H1 (cell line): ENCODE measurements at regions not wholly inside any gene's neighbourhood (a gene's known extent, or its start where the extent isn't known, plus 50 kb on each side); places are given as distances from the start of the nearest gene placed in this dataset.

Source experiments
- CTCF ChIA-PET: fragments of 300-600 bp; sonication (Branson Sonifier 250); formaldehyde crosslinking; loops from one replicate; lab custom pipeline; 2021; ENCODE audit not compliant: partially characterized antibody; lab: Charles Lee
- POLR2A ChIA-PET: fragments of 300-600 bp; sonication (Branson Sonifier 250); formaldehyde crosslinking; loops from one replicate; lab custom pipeline; 2021; ENCODE audit warnings: inconsistent platforms; ENCODE audit not compliant: partially characterized antibody; lab: Charles Lee
- DNase-seq, 2 experiments: peaks; one replicate each; pipeline versions ENCODE4 v3.0.0 to v3.0.0-alpha.2; 2010 to 2022; ENCODE audit warnings: low spot score in 2 of 2, low read depth in 1 of 2, mixed read lengths in 1 of 2
- FAIRE-seq: peaks from 2 replicates; lab custom pipeline; 2011; peaks lifted over from hg19 to GRCh38; lab: Jason Lieb, UNC
- H2AFZ ChIP-seq: 2 replicates; pipeline ENCODE4 v1.8.1; 2012; ENCODE audit warnings: low read length, inconsistent platforms
- H2AK5ac ChIP-seq: 2 replicates; pipeline ENCODE4 v1.6.1; 2013; ENCODE audit warnings: low read depth, low read length
- H2BK120ac ChIP-seq: replicated peaks from 2 replicates; pipeline ENCODE3; 2013; ENCODE audit warnings: low read depth, low read length, inconsistent platforms
- H2BK12ac ChIP-seq: 2 replicates; pipeline ENCODE4 v1.6.1; 2013; ENCODE audit warnings: low read depth, low read length
- H2BK15ac ChIP-seq: 2 replicates; pipeline ENCODE4 v1.6.1; 2013; ENCODE audit warnings: low read length
- H2BK20ac ChIP-seq: 2 replicates; pipeline ENCODE4 v1.6.1; 2013; ENCODE audit warnings: low read length
- H2BK5ac ChIP-seq: 2 replicates; pipeline ENCODE4 v1.6.1; 2013; ENCODE audit warnings: low read depth, low read length
- H3K14ac ChIP-seq: 2 replicates; pipeline ENCODE4 v1.6.1; 2013; ENCODE audit warnings: inconsistent platforms; ENCODE audit not compliant: insufficient read length
- H3K18ac ChIP-seq: 2 replicates; pipeline ENCODE4 v1.6.1; 2013; ENCODE audit warnings: low read length; ENCODE audit errors: extremely low read depth
- H3K23ac ChIP-seq: 2 replicates; pipeline ENCODE4 v1.6.1; 2013; ENCODE audit warnings: inconsistent platforms; ENCODE audit not compliant: insufficient read length
- H3K23me2 ChIP-seq: 2 replicates; pipeline ENCODE4 v1.6.1; 2013; ENCODE audit warnings: low read depth, low read length
- H3K27ac ChIP-seq: 2 replicates; pipeline ENCODE4 v1.6.1; 2011; ENCODE audit warnings: low read depth, low read length, inconsistent platforms
- H3K27me3 ChIP-seq, 4 experiments: replicated peaks in 1 of 4; 1 replicate in 1 of 4; 2 replicates in 3 of 4; pipeline versions ENCODE4 v1.6.1 to v1.8.1; 2011 to 2013; ENCODE audit warnings: low read length in 3 of 4, mild to moderate bottlenecking in 3 of 4, inconsistent platforms in 2 of 4, mixed read lengths in 2 of 4, moderate library complexity in 1 of 4; ENCODE audit not compliant: control insufficient read depth in 3 of 4, insufficient read depth in 3 of 4; ENCODE audit errors: extremely low read depth in 1 of 4
- H3K36me3 ChIP-seq, 4 experiments: 2 replicates each; pipeline versions ENCODE4 v1.6.1 to v1.8.1; 2011 to 2013; ENCODE audit warnings: mild to moderate bottlenecking in 4 of 4, low read length in 3 of 4, moderate library complexity in 2 of 4, control low read depth in 1 of 4, inconsistent platforms in 1 of 4; ENCODE audit not compliant: insufficient read depth in 4 of 4, control insufficient read depth in 2 of 4
- H3K4ac ChIP-seq: replicated peaks from 2 replicates; pipeline ENCODE3; 2013; ENCODE audit warnings: low read length, low read depth, mixed read lengths, inconsistent platforms; ENCODE audit not compliant: insufficient read length
- H3K4me1 ChIP-seq, 4 experiments: replicated peaks in 1 of 4; 1 replicate in 1 of 4; 2 replicates in 3 of 4; pipeline versions ENCODE4 v1.6.1 to v1.8.1; 2011 to 2013; ENCODE audit warnings: low read length in 3 of 4, inconsistent platforms in 2 of 4, mixed read lengths in 1 of 4; ENCODE audit not compliant: insufficient read depth in 4 of 4, control insufficient read depth in 3 of 4
- H3K4me2 ChIP-seq, 2 experiments: 2 replicates each; pipeline versions ENCODE4 v1.6.1 to v1.8.1; 2011 to 2013; ENCODE audit warnings: low read depth in 2 of 2, low read length in 2 of 2, control low read depth in 1 of 2, inconsistent platforms in 1 of 2, mild to moderate bottlenecking in 1 of 2; ENCODE audit not compliant: insufficient read depth in 1 of 2
- H3K4me3 ChIP-seq, 4 experiments: fragments of 200-600, 300-600 bp in 1 of 4; sonication (generic), shearing (Covaris generic), sonication (Bioruptor Twin) in 1 of 4; 2 replicates each; pipeline versions ENCODE4 v1.5.1 to v1.8.1; 2011 to 2016; ENCODE audit warnings: low read length in 4 of 4, low read depth in 3 of 4, control low read depth in 2 of 4, inconsistent platforms in 2 of 4, mild to moderate bottlenecking in 2 of 4, mixed read lengths in 1 of 4, moderate library complexity in 1 of 4; ENCODE audit not compliant: insufficient read depth in 2 of 4; ENCODE audit errors: extremely low read depth in 1 of 4
- H3K56ac ChIP-seq: replicated peaks from 2 replicates; pipeline ENCODE3; 2013; ENCODE audit warnings: low read depth, mild to moderate bottlenecking, mixed read lengths, low read length, inconsistent platforms; ENCODE audit not compliant: insufficient read length
- H3K79me1 ChIP-seq: 2 replicates; pipeline ENCODE4 v1.6.1; 2013; ENCODE audit warnings: low read depth, low read length, control low read depth
- H3K79me2 ChIP-seq, 2 experiments: 2 replicates each; pipeline versions ENCODE4 v1.6.1 to v1.8.1; 2012 to 2013; ENCODE audit warnings: low read length in 2 of 2, mild to moderate bottlenecking in 2 of 2, inconsistent platforms in 1 of 2; ENCODE audit not compliant: insufficient read depth in 2 of 2, control insufficient read depth in 1 of 2
- H3K9ac ChIP-seq, 4 experiments: replicated peaks in 1 of 4; 1 replicate in 1 of 4; 2 replicates in 3 of 4; pipeline versions ENCODE4 v1.6.1 to v1.8.1; 2011 to 2013; ENCODE audit warnings: low read depth in 3 of 4, low read length in 3 of 4, control low read depth in 2 of 4, mild to moderate bottlenecking in 2 of 4, moderate library complexity in 2 of 4, inconsistent platforms in 1 of 4; ENCODE audit errors: extremely low read depth in 1 of 4
- H3K9me3 ChIP-seq, 2 experiments: 2 replicates each; pipeline versions ENCODE4 v1.6.1 to v1.8.1; 2012 to 2013; ENCODE audit warnings: mild to moderate bottlenecking in 2 of 2, moderate library complexity in 2 of 2, control low read depth in 1 of 2, inconsistent platforms in 1 of 2, low read depth in 1 of 2, low read length in 1 of 2, mixed read lengths in 1 of 2; ENCODE audit not compliant: insufficient read depth in 2 of 2
- H4K20me1 ChIP-seq, 2 experiments: replicated peaks in 1 of 2; 2 replicates each; pipeline versions ENCODE3 to v1.8.1; 2011 to 2013; ENCODE audit warnings: inconsistent platforms in 2 of 2, low read length in 2 of 2, mild to moderate bottlenecking in 1 of 2; ENCODE audit not compliant: insufficient read depth in 2 of 2, control insufficient read depth in 1 of 2
- H4K5ac ChIP-seq: 2 replicates; pipeline ENCODE4 v1.6.1; 2013; ENCODE audit warnings: low read length, low read depth, mixed read lengths, inconsistent platforms; ENCODE audit not compliant: insufficient read length
- H4K8ac ChIP-seq: 2 replicates; pipeline ENCODE4 v1.8.0; 2013; ENCODE audit warnings: mild to moderate bottlenecking, moderate library complexity, low read length, inconsistent platforms; ENCODE audit not compliant: insufficient read depth; ENCODE audit errors: extremely low read depth
- H4K91ac ChIP-seq: replicated peaks from 2 replicates; pipeline ENCODE3; 2013; ENCODE audit warnings: low read length, mixed read lengths, inconsistent platforms; ENCODE audit not compliant: insufficient read length
- BACH1 ChIP-seq: IDR thresholded peaks from 2 replicates; pipeline ENCODE4 v1.6.1; 2012; ENCODE audit warnings: low read length, improper control_type of control experiment
- CHD2 ChIP-seq: IDR thresholded peaks from 2 replicates; pipeline ENCODE4 v1.6.1; 2012; ENCODE audit warnings: low read length, improper control_type of control experiment
- CTBP2 ChIP-seq: IDR thresholded peaks from 2 replicates; pipeline ENCODE4 v1.7.0; 2011; ENCODE audit warnings: borderline replicate concordance, mild to moderate bottlenecking, moderate library complexity, mixed read lengths, low read length; ENCODE audit not compliant: insufficient read depth, insufficient read length
- GABPA ChIP-seq: IDR thresholded peaks from 2 replicates; pipeline ENCODE4 v1.6.1; 2011; ENCODE audit warnings: mild to moderate bottlenecking, low read length, moderate library complexity, borderline replicate concordance; ENCODE audit not compliant: insufficient read depth
- MAX ChIP-seq: IDR thresholded peaks from 2 replicates; pipeline ENCODE4 v1.6.1; 2012; ENCODE audit warnings: inconsistent platforms
- RBBP5 ChIP-seq: IDR thresholded peaks from 2 replicates; pipeline ENCODE4 v1.7.1; 2012; ENCODE audit warnings: low read depth, mild to moderate bottlenecking, inconsistent platforms, low read length, moderate library complexity, borderline replicate concordance
- RXRA ChIP-seq: IDR thresholded peaks from 2 replicates; pipeline ENCODE4 v1.6.1; 2011; ENCODE audit warnings: low read depth, mild to moderate bottlenecking, low read length, moderate library complexity; ENCODE audit not compliant: insufficient read depth
- SAP30 ChIP-seq: fragments of 300-600 bp; sonication (generic); IDR thresholded peaks from 2 replicates; pipeline ENCODE4 v1.7.1; 2012; ENCODE audit warnings: low read length, moderate library complexity, mild to moderate bottlenecking, inconsistent platforms; ENCODE audit not compliant: insufficient read depth, insufficient replicate concordance
- SRF ChIP-seq: IDR thresholded peaks from 2 replicates; pipeline ENCODE4 v1.6.1; 2011; ENCODE audit warnings: mild to moderate bottlenecking, low read depth, low read length, moderate library complexity
- SUZ12 ChIP-seq: fragments of 200-600 bp; sonication (generic); IDR thresholded peaks from 2 replicates; pipeline ENCODE4 v1.6.1; 2012; ENCODE audit warnings: mild to moderate bottlenecking, inconsistent platforms, low read length, moderate library complexity, mixed read lengths
- WGBS, 2 experiments: shearing (Covaris generic) in 1 of 2; methylation state at CpG; one replicate each; pipeline versions ENCODE4 v1.1.6 to v1.1.7; 2013 to 2015; ENCODE audit warnings: low lambda C conversion rate in 2 of 2, mixed read lengths in 2 of 2, inconsistent platforms in 1 of 2, low coverage in 1 of 2, missing lambda C conversion rate in 1 of 2; ENCODE audit not compliant: insufficient replicate concordance in 2 of 2, insufficient coverage in 1 of 2, insufficient read length in 1 of 2; ENCODE audit errors: extremely low coverage in 1 of 2, missing lambda C conversion rate in 1 of 2; 5-methylcytosine and 5-hydroxymethylcytosine counted together
- TF ChIP-seq, protein P1 (sequence below): IDR thresholded peaks from 2 replicates; pipeline ENCODE4 v1.6.1; 2011; ENCODE audit warnings: low read length, improper control_type of control experiment
- TF ChIP-seq, protein P2 (sequence below): IDR thresholded peaks from 2 replicates; pipeline ENCODE4 v1.6.1; 2012; ENCODE audit warnings: inconsistent platforms

GRCh38 chr7:155169498-155170065 lies 99.5 kb downstream of the HTR5A start:
- Histone ChIP-seq H2BK20ac (no peak overlapping the region), H2BK120ac (no peak overlapping the region), H2AK5ac (no peak overlapping the region), H3K18ac (no peak overlapping the region), H3K9ac (no peak overlapping the region), H4K8ac (no peak overlapping the region), H3K4me3 (no peak overlapping the region), H3K4ac (no peak overlapping the region), H2BK15ac (no peak overlapping the region), H3K4me1 (no peaks in the 10 kb centered on the region; a peak in 1 of 7 replicates), H4K20me1 (no peaks in the 10 kb centered on the region), H3K23ac (no peak overlapping the region), H2AFZ (no peak overlapping the region), H2BK5ac (no peak overlapping the region), H3K23me2 (no peaks in the 10 kb centered on the region), H3K9me3 (no peaks in the 10 kb centered on the region), H3K79me2 (no peaks in the 10 kb centered on the region), H3K56ac (no peak overlapping the region), H2BK12ac (no peak overlapping the region), H3K27me3 (no peaks in the 10 kb centered on the region), H3K14ac (no peak overlapping the region), H4K91ac (no peak overlapping the region), H3K4me2 (no peak overlapping the region), H3K36me3 (no peaks in the 10 kb centered on the region), H4K5ac (no peak overlapping the region), H3K79me1 (no peaks in the 10 kb centered on the region), H3K27ac (no peak overlapping the region)
- ChIA-PET POLR2A (no interaction called here), CTCF (no interaction called here)
- 91% methylated on average over 13 of the region's 13 CpGs; no CpG with 5 or more reads in 1 of the 2 experiments for WGBS, 2 experiments
- FAIRE-seq (no peak), DNase-seq (no peak)
- TF ChIP-seq, protein P1, sequence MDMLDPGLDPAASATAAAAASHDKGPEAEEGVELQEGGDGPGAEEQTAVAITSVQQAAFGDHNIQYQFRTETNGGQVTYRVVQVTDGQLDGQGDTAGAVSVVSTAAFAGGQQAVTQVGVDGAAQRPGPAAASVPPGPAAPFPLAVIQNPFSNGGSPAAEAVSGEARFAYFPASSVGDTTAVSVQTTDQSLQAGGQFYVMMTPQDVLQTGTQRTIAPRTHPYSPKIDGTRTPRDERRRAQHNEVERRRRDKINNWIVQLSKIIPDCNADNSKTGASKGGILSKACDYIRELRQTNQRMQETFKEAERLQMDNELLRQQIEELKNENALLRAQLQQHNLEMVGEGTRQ, result no peak
- TF ChIP-seq SAP30, result no peak
- TF ChIP-seq CHD2, result no peak
- TF ChIP-seq BACH1, result no peak
- TF ChIP-seq, protein P2, sequence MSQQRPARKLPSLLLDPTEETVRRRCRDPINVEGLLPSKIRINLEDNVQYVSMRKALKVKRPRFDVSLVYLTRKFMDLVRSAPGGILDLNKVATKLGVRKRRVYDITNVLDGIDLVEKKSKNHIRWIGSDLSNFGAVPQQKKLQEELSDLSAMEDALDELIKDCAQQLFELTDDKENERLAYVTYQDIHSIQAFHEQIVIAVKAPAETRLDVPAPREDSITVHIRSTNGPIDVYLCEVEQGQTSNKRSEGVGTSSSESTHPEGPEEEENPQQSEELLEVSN, result no peak
- TF ChIP-seq GABPA, result no peak
- no peak for TF ChIP-seq RBBP5
- no peak for TF ChIP-seq RXRA
- no peak for TF ChIP-seq SUZ12
- TF ChIP-seq CTBP2, result no peak
- TF ChIP-seq SRF, result no peak
- no peak for TF ChIP-seq MAX
